WTC11 (cell line): ENCODE measurements at regions not wholly inside any gene's neighbourhood (a gene's known extent, or its start where the extent isn't known, plus 50 kb on each side); places are given as distances from the start of the nearest gene placed in this dataset.

Experiments used
- ATAC-seq: fragments of 200-7000 bp; cut with Tn5 transposase; 2 replicates; pipeline ENCODE4 v1.10.0; 2021; ENCODE audit warnings: mild to moderate bottlenecking, moderate library complexity
- CTCF ChIA-PET: fragments of 300-600 bp; sonication (Branson Sonifier 250); formaldehyde crosslinking; loops from one replicate; lab custom pipeline; 2021; ENCODE audit warnings: antibody characterized with exemption; lab: Charles Lee
- POLR2A ChIA-PET: fragments of 350-600 bp; sonication (Branson Sonifier 250); formaldehyde crosslinking; loops from one replicate; lab custom pipeline; 2021; ENCODE audit warnings: antibody characterized with exemption; lab: Charles Lee
- DNase-seq: peaks from one replicate; pipeline ENCODE4 v3.0.0; 2021; ENCODE audit warnings: low spot score
- H3K27ac Mint-ChIP-seq: 2 replicates; pipeline ENCODE4 v1.8.0; 2021; ENCODE audit warnings: mixed read lengths
- H3K27me3 Mint-ChIP-seq: 2 replicates; pipeline ENCODE4 v1.8.0; 2021; ENCODE audit warnings: low read depth, mild to moderate bottlenecking, moderate library complexity, mixed read lengths
- H3K36me3 Mint-ChIP-seq: 2 replicates; pipeline ENCODE4 v1.8.0; 2021; ENCODE audit warnings: mixed read lengths
- H3K4me1 Mint-ChIP-seq: 2 replicates; pipeline ENCODE4 v1.8.0; 2022; ENCODE audit warnings: mixed read lengths
- H3K4me3 Mint-ChIP-seq: 2 replicates; pipeline ENCODE4 v1.8.0; 2021; ENCODE audit warnings: mild to moderate bottlenecking, moderate library complexity, mixed read lengths
- H3K9me3 Mint-ChIP-seq: 2 replicates; pipeline ENCODE4 v1.8.0; 2021; ENCODE audit warnings: mixed read lengths
- EMX1 ChIP-seq: fragments of 250-450 bp; sonication (Bioruptor Pico); IDR thresholded peaks from 2 replicates; pipeline ENCODE4 v1.8.0; 2021; ENCODE audit warnings: mild to moderate bottlenecking
- ESRRA ChIP-seq: sonication (generic); formaldehyde crosslinking; IDR thresholded peaks from 2 replicates; pipeline ENCODE4 v1.8.1; 2022; ENCODE audit warnings: mild to moderate bottlenecking, missing genetic modification reagents, borderline replicate concordance
- FOXP4 ChIP-seq: sonication (generic); formaldehyde crosslinking; IDR thresholded peaks from 2 replicates; pipeline ENCODE4 v1.8.0; 2022; ENCODE audit warnings: mild to moderate bottlenecking, missing genetic modification reagents
- JAZF1 ChIP-seq: fragments of 250-450 bp; sonication (Bioruptor Pico); IDR thresholded peaks from 2 replicates; pipeline ENCODE4 v1.9.0; 2021; ENCODE audit warnings: moderate library complexity, mild to moderate bottlenecking, inconsistent platforms
- MAX ChIP-seq: sonication (generic); formaldehyde crosslinking; IDR thresholded peaks from 2 replicates; pipeline ENCODE4 v1.8.0; 2022; ENCODE audit warnings: mild to moderate bottlenecking, missing genetic modification reagents
- NFE2L1 ChIP-seq: sonication (generic); formaldehyde crosslinking; IDR thresholded peaks from 2 replicates; pipeline ENCODE4 v1.8.1; 2023; ENCODE audit warnings: missing genetic modification reagents
- PRDM15 ChIP-seq: sonication (generic); formaldehyde crosslinking; IDR thresholded peaks from 2 replicates; pipeline ENCODE4 v1.8.0; 2022; ENCODE audit warnings: missing genetic modification reagents
- PREB ChIP-seq: sonication (generic); formaldehyde crosslinking; IDR thresholded peaks from 2 replicates; pipeline ENCODE4 v1.8.1; 2022; ENCODE audit warnings: mild to moderate bottlenecking, missing genetic modification reagents, moderate library complexity, borderline replicate concordance
- TF ChIP-seq, protein P1 (sequence below): sonication (generic); formaldehyde crosslinking; IDR thresholded peaks from 2 replicates; pipeline ENCODE4 v1.8.0; 2023; ENCODE audit warnings: missing genetic modification reagents, mild to moderate bottlenecking, borderline replicate concordance

GRCh38 chr9:77085416-77085815, 66.0 kb downstream of the FOXB2 start (continued):
- TF ChIP-seq, protein P1, sequence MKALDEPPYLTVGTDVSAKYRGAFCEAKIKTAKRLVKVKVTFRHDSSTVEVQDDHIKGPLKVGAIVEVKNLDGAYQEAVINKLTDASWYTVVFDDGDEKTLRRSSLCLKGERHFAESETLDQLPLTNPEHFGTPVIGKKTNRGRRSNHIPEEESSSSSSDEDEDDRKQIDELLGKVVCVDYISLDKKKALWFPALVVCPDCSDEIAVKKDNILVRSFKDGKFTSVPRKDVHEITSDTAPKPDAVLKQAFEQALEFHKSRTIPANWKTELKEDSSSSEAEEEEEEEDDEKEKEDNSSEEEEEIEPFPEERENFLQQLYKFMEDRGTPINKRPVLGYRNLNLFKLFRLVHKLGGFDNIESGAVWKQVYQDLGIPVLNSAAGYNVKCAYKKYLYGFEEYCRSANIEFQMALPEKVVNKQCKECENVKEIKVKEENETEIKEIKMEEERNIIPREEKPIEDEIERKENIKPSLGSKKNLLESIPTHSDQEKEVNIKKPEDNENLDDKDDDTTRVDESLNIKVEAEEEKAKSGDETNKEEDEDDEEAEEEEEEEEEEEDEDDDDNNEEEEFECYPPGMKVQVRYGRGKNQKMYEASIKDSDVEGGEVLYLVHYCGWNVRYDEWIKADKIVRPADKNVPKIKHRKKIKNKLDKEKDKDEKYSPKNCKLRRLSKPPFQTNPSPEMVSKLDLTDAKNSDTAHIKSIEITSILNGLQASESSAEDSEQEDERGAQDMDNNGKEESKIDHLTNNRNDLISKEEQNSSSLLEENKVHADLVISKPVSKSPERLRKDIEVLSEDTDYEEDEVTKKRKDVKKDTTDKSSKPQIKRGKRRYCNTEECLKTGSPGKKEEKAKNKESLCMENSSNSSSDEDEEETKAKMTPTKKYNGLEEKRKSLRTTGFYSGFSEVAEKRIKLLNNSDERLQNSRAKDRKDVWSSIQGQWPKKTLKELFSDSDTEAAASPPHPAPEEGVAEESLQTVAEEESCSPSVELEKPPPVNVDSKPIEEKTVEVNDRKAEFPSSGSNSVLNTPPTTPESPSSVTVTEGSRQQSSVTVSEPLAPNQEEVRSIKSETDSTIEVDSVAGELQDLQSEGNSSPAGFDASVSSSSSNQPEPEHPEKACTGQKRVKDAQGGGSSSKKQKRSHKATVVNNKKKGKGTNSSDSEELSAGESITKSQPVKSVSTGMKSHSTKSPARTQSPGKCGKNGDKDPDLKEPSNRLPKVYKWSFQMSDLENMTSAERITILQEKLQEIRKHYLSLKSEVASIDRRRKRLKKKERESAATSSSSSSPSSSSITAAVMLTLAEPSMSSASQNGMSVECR (CRISPR knock-in tag): no peak
- TF ChIP-seq EMX1 (no peak), JAZF1 (CRISPR knock-in tag) (no peak), PREB (CRISPR knock-in tag) (no peak)
- TF ChIP-seq, all 79 proteins: peak for 0

- Mint-ChIP-seq H3K4me1 (peaks cover 56% of the 10 kb centered on the region), H3K27ac (no peak overlapping the region)
- POLR2A ChIA-PET: no interaction called here
- ATAC-seq: peak; percentile 79
- TF ChIP-seq ESRRA (CRISPR knock-in tag): no peak
- TF ChIP-seq PRDM15 (CRISPR knock-in tag): peak; percentile 47; the same call in 1 of the 2 replicates
- TF ChIP-seq, all 79 proteins: peak for 1
- peaks cover 57% of the 10 kb centered on the region for H3K27me3 Mint-ChIP-seq
- CTCF ChIA-PET: no interaction called here
- peaks cover 6% of the 10 kb centered on the region for H3K36me3 Mint-ChIP-seq
- H3K4me3 Mint-ChIP-seq: no peak overlapping the region
- no peak for DNase-seq
- H3K9me3 Mint-ChIP-seq: peaks cover 16% of the 10 kb centered on the region
Observed at GRCh38 chr9:77087506-77087905, 68.1 kb downstream of the FOXB2 start.

GRCh38 chr9:77092536-77092935, 73.1 kb downstream of the FOXB2 start:
- CTCF ChIA-PET: interaction anchor here (1.0 kb wide), 1 partner anchor 59 kb away, joined by 4 read pairs; no protein-coding TSS in a partner anchor
- TF ChIP-seq NFE2L1 (CRISPR knock-in tag): peak; percentile 60; the same call in 1 of the 2 replicates
- TF ChIP-seq MAX (CRISPR knock-in tag): no peak
- no peak for TF ChIP-seq FOXP4
- POLR2A ChIA-PET: no interaction called here
- ATAC-seq: peak; percentile 87
- peaks cover 16% of the 10 kb centered on the region for H3K9me3 Mint-ChIP-seq
- peaks cover 10% of the 10 kb centered on the region for H3K27me3 Mint-ChIP-seq
- peaks cover 6% of the 10 kb centered on the region for H3K36me3 Mint-ChIP-seq
- no peak for DNase-seq
- no peak overlapping the region for H3K4me3 Mint-ChIP-seq
- peak overlapping the region; percentile 97 for H3K27ac Mint-ChIP-seq
- peaks cover 26% of the 10 kb centered on the region for H3K4me1 Mint-ChIP-seq
